HL-60 (cell line): ENCODE measurements at regions not wholly inside any gene's neighbourhood (a gene's known extent, or its start where the extent isn't known, plus 50 kb on each side); places are given as distances from the start of the nearest gene placed in this dataset.

ENCODE experiments used
- CTCF ChIP-seq: IDR thresholded peaks from one replicate; pipeline ENCODE4 v1.5.1; 2011; ENCODE audit warnings: low read length, control low read depth, inconsistent platforms; ENCODE audit not compliant: insufficient read depth
- POLR2AphosphoS5 ChIP-seq: IDR thresholded peaks from 2 replicates; pipeline ENCODE4 v1.6.1; 2012; ENCODE audit warnings: low read depth
- REST ChIP-seq: IDR thresholded peaks from 2 replicates; pipeline ENCODE4 v1.6.1; 2012; ENCODE audit warnings: low read depth; ENCODE audit not compliant: insufficient replicate concordance

- TF ChIP-seq CTCF (no peak), REST (no peak), POLR2AphosphoS5 (no peak)
Measured at GRCh38 chr9:38180656-38181055, 111.6 kb upstream of the SHB start.
